ENCODE measurements at regions not wholly inside any gene's neighbourhood (a gene's known extent, or its start where the extent isn't known, plus 50 kb on each side); places are given as distances from the start of the nearest gene placed in this dataset.
"Not testable (repeated sequence)": the region's sequence is repeated elsewhere in the genome, so short reads cannot be mapped to it uniquely, and the experiment has no call there.

DNA sequence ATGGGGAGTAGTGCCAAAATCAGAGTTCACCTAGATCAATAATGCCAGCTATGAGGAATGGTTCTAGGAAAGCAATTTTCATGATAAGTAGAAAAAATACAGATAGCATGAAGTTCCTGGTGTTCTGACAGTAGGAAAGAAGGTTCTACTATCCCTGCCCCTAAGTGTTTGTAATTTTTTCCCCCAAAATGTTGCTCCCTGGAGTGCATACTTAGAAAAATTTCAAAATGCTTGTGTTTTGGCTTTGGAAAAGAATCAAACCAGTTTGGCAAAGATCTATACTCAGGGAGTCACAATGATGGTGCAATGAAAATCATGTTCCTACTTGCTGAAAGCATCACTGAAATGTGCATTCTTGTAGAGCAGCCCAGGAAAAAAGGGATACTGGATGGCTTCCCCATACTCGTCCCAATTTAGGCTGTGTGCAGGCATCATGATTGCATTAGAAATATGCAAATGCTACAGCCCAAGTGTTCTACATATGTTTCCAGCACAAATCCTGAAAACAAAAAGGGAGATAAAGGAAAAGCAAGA lies 74.7 kb downstream of the LPAR4 start:
- DNase-seq (no peak), ATAC-seq (no peak)
- intact Hi-C loops (cut with DNase I, micrococcal nuclease): no loop called here

DNA sequence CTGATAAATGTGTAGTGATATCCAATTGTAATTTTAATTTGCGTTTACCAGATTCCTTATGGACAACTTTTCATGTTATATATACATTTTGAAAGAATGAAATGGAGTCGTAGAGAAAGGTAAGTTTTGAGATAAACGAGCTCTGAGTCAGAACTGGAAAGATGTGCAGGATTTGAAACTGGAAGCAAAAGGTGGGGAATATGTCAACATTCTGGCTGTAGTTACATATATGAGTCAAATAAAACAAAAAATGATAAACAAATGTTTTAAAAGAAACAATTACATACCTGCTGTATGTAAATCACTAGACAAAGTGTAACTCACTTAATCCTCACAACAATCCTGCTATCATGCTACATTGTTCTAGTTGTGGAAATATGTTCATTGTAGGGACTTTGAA lies 84.0 kb downstream of the LPAR4 start:
- intact Hi-C loops (cut with DNase I, micrococcal nuclease): no loop called here
- ATAC-seq: no peak
- DNase-seq: no peak

DNA sequence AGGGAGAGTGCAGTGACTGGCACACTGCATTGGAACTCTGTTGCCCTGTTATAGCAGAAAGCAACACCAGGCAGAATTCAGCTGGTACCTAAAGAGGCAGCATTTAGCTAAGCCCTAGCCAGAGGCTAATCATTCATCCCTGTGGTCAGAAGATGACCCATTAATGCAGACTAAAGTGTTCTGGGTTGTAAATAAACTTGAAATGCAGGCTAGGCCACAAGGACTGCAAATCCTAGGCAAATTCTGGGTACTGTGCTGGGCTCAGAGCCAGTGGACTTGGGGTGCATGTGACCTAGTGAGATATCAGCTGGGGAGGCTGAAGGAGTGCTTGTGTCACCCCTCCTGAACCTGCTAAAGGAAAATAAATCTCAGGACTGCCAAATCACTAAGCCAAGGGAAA lies 91.2 kb downstream of the LPAR4 start:
- no peak for DNase-seq
- intact Hi-C loops (cut with DNase I, micrococcal nuclease): no loop called here
- ATAC-seq: no peak

DNA sequence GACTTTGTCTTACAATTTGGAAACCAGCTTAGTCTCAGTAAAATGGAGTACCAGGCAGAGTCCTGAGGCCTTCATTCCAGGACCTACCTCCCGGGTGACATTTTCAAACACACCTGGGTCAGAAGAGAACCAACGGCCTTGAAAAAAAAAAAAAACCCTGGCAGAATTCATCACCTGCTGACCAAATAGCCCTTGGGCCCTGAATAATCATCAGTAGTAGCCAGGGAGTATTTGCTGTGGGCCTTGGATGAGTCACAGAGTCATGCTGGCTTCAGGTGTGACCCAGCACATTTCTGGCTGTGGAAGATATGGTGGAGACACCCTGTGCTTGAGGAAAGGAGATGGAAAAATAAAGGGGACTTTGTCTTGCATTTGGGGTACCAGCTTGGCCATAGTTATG lies 92.2 kb downstream of the LPAR4 start:
- ATAC-seq (no peak), DNase-seq (no peak)

DNA sequence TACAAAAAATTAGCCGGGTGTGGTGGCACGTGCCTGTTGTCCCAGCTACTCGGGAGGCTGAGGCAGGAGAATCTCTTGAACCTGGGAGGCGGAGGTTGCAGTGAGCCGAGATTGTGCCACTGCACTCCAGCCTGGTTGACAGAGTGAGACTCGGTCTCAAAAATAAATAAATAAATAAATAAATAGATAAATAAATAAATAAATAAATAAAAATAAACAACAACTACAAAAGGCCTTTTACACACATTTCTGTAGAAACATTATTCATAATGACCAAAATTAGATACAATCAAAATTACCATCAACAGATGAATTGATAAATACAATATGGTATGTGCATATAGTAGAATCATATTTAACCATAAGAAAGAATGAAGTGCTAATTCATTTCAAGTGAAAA lies 96.7 kb downstream of the LPAR4 start:
- ATAC-seq; intact Hi-C loops (cut with DNase I, micrococcal nuclease); DNase-seq: not testable (repeated sequence)

More for the DNA sequence above, 92.2 kb downstream of the LPAR4 start:
- intact Hi-C loops (cut with DNase I, micrococcal nuclease): no loop called here

DNA sequence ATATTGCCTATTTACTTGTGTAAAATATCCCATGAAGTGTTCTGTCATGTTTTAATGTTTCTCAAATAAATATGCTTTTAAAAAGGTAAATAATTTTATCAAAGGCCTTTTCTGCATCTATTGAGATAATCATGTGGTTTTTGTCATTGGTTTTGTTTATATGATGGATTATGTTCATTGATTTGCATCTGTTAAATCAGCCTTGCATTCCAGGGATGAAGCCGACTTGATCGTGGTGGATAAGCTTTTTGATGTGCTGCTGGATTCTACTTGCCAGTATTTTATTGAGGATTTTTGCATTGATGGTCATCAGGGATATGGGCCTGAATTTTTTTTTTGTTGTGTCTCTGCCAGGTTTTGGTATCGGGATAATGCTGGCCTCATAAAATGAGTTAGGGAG lies 63.9 kb upstream of the P2RY10 start:
- DNase-seq; intact Hi-C loops (cut with DNase I, micrococcal nuclease); ATAC-seq: not testable (repeated sequence)

DNA sequence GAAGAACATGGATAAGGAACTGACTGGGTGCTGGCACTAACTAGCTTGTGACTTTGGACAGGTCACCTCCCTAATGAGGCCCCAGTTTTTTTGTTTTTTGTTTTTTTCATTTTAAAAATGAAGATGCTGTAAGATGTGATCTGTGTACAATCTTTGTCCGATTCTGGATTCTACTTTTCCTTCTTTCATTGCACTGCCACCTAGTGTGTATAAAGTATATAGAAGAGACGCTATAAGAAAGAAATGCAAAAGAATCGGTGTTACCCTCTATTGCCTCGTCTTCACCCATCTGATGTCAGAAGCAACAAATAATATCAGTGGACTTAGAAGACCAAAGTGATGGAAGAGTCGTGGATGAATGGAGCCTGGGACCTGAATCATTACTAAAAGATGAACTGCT lies 58.6 kb upstream of the P2RY10 start:
- ATAC-seq: peak; percentile 35
- intact Hi-C loops (cut with DNase I, micrococcal nuclease): no loop called here
- DNase-seq: no peak

Data from left colon (tissue), 2 donors.